ENCODE measurements at regions not wholly inside any gene's neighbourhood (a gene's known extent, or its start where the extent isn't known, plus 50 kb on each side); places are given as distances from the start of the nearest gene placed in this dataset.
A peak's percentile ranks its signal among the peaks of the same experiment; 100 is the strongest.

DNA sequence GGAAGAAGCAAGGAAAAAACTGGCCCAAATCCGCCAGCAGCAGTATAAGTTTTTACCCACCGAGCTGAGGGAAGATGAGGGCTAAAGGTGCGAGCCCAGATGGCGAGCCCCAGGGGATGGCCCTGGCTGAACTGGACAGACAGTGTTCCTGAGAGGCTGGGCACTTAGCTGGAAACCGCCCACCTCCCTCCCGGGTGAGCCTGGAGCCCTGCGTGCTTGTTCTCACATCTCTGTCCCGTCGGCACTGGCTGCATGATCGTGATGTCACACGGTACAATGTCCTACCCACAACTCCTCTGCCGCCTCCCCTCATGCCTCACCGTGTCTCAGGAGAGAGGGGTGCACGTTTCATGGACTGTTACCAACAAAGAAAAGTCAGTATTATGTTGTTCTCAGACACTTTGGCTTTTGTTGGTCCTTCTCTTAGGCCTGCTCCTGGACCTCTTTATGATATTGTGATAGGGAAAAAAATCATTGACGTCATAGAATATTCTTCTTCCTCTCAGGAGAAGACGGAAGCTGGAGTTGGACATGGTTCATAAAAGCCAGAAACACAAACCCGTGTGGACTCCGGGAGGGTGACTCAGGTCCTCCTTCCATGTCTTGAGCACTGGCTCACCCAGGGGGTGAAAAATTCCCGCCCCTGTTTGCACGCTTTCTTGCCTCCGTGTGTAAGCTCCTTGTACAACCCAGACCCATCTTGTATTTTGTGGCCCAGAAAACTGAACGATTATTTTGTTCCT is 201.8 kb upstream of the TPM1 start:
- DNase-seq (ENCODE audit: low spot score), result peak; percentile 50

DNA sequence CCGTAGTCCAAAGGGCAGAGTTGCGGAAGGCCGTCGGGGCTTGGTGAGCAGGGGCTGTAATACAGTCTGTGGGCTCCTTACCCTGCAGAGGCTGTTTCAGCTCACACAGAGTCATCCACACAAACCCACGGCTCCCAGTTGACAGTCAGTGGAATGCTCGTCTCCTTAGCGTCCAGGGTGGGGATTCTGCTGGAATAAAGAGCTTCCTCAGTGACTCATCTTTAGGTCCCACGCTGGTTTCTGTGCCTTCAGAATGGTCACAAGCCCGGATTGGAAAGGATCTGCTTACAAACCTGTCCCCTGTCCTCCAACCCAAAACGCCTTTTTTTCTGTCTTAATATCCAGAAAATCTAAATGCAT is 201.3 kb upstream of the TPM1 start:
- no peak for DNase-seq (ENCODE audit: low spot score)

DNA sequence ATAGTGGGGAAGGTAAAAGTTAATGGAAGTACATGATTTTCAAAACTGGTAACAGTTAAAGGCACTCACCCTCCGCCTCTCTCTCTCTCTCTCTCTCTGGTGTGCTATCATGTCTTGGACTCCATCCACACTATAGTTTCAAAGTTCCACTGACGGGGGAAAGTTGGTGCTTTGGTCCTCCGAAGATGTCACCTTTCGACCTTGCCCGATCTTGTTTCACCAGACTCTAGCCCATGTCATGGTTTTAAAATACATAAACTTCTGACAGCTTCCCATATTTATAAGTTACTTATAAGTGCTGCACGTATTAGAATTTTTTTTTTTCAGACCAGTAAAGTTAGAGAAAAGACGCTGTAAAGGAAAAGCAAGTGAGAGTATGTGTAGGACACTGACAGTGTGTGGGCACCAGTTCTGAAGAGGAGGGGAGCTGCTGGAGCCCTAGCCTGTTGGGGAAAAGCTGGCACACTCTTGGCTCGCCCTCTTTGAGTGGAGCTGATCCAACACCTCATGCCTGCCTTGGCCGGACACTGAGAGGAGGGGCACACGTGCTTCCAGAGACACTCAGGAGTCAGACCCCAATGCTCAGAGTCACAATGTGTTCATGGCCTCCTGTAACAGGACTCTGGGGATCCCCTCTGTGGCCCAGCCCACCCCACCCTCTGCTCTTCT is 200.5 kb upstream of the TPM1 start:
- peak; percentile 37 for DNase-seq (ENCODE audit: low spot score)

DNA sequence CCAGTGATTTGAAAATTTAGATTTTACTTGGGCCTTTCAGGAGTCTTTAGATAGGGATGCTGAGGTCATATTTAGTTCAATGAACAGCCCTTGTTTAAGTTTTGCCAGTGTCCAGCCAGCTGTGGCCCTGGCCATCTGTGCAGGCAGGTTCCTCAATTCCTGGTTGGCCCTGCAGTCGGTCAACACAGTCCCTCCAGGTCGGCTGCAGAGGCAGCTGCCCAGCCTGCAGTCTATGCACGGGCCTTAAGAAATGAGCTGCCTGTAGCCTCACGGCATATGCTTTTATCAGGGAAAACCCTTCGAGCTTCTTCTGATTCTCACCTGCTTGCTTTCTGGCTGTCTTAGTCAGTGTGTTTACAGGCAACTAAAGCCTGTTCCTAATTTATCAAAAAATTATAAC is 199.2 kb upstream of the TPM1 start:
- DNase-seq (ENCODE audit: low spot score), result peak; percentile 52

DNA sequence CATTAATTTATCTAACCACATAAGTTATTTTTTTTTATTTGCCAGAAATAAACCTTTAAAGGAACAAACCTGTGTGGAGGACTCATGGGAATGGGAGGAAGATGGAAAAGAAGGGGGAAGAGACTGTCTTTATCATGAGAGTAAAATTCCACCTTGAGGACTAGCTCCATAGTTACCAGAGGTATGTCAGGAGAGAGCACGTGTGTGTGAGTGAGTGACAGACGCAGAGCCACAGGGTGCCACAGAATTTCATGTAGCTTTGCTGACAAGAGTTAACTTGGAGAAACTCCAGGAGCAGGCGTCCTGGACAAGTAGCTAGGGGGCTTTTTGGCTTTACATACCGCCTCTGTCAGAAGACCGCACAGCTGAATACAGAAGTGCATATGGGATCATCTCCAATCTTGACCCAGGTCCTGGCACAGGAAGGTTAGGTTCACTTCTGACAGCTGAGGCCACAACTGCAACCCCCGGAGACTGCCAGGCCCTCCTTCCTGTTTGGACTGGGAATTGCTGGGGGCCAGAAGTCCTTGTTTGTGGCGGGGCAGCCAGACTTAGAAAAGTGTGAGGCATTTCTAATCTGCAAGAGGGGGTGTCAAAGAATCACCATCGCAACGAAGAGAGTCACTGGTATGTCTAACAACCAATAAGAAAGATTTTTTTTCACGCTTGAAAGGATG is 197.8 kb upstream of the TPM1 start:
- DNase-seq (ENCODE audit: low spot score), result peak; percentile 49

DNA sequence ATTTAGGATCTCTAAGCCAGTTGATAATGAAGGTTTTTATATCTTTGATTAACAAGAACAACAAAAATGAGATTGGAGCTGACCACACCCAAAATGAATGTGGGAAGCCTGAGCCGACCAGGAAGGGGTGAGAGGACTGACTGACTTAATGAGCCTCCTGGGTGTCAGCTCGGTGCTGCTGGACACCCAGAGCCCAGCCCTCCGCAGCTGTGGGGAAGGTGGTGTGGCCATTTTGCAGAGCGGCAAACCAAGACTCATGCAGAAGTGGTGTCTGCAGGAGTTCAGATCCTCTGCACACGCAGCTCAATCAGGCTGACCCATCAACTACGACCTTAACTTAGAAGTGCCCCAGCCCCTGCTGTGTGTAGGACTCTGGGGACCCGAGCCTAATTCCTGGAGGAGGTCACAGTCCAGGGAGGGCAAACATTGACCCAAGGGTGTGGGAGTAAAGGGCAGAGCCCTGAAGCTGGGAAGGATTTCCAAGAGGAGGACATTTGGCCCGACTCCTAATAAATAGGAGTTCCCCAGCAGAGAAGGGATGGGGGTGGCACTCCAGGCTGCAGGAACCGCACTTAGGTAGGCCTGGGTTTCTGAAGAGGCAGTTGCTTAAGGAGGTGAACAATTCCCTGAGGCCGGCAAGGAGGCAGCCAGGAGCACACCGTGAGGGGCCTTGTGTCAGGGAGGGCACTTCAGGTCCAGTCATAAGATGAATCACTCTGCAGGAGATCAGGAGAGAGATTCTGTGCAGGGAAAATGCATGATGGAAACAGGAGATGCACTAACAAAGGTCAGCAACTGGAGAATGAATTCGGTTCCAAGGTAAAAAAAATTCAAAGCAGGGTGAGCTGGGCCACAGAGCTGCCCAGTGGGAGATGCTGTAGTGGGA is 197.1 kb upstream of the TPM1 start:
- peak; percentile 63 for DNase-seq (ENCODE audit: low spot score)

DNA sequence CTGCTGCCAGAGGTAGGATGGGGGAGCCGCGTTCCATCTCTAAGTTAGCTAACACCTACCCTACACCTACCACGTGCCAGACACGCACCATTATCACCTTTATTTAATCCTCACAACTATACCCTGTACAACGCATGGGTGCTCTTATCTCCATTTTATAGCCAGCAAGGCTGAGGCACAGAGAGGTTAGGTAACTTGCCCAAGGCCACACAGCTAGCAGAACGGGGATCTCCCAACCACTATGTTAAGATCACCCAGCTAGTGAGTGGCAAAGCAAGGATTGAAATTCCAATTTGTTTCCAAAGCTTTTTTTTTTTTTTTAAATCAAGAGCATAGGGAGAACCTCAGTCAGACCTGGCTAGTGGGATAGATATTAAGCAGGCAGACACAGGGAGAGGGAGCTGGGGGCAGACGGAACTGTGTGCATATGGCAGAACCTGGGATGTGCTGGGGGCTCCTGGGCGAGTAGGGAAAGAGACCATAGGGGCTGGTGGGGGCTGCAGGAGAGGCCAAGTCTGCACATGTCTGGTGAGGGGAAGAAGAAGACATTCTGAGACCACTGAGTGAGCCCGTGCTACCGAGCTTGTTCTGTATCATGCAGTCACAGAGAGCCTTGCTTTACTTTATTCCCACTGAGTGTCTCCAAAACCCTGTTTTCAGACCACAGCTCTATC is 196.3 kb upstream of the TPM1 start:
- peak; percentile 33 for DNase-seq (ENCODE audit: low spot score)

DNA sequence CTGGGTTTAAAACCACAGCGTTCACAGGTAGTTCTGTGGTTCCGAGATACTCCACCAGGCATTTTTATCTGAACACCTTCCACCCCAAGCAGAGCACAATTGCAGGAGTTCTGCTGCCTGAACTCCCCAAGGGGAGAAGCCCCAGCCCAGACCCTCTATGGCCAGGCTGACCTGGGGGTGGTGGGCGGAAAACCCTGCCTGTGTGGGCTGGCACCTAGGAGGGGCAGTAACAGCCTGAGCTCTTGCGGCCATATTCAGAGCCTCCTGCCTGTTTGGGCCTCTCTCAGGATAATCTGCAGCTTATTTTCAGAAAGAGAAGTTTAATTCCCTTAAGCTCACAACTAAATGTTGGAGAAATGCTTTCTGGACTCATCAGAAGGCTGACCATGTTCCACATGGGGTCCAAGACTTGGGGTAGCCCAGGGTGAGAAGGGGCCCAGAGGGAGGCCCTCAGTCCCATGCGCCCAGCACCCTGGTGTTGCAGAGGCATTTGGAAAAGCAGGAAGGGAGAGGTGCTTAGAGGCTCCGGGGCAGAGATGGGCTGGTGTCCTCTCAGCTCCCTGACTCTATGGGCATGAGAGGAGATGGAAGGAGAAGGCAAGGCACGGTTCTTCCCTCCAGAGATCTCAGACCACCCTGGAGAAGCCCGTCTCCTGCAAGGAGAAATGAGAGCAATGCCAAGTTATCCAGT is 195.6 kb upstream of the TPM1 start:
- DNase-seq (ENCODE audit: low spot score), result peak; percentile 58

DNA sequence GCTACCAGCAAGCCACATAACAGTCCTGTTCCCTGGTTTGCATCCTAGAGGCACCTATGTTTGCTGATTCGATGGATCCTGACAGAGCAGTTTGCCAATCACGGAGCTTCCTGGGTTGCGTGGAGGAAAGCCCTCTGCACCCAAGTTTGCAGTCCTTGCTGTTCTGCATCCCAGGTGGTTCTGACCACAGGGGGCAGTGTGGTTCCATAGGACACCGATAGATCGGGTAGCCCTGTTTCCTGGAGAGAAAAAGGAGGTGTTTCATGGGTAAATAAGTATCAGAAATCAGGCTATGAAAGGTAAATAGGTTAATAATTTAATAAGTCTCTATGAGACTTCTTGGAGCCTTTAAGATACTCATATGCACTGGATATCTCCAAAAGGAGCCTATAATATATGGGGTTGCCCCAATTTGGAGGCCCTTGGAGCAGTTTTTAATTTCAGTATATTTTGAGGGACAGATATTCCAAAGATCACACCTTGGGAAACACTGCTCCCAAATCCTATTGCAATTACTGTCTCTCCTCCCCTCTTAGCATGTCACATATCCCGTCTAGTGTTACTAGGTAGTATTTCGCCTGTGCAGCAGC is 194.6 kb upstream of the TPM1 start:
- peak; percentile 70 for DNase-seq (ENCODE audit: low spot score)

DNA sequence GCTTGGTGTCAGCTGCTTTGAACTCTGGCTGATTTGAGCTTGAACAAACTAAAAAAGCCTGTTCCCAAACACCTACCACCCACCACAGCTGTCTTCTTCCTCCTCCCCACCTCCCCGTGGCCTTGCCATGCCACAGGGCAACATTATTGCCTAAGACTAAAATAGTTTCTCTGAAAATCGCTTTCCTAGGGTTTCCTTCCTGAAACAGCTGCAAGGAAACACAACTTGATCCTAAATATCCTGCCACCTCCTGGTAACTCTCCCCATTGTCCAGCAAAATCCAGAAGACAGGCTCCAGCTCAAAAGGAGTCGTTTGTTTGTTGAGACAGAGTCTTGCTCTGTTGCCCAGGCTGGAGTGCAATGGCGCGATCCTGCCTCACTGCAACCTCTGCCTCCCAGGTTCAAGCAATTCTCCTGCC is 193.9 kb upstream of the TPM1 start:
- peak; percentile 55 for DNase-seq (ENCODE audit: low spot score)

DNA sequence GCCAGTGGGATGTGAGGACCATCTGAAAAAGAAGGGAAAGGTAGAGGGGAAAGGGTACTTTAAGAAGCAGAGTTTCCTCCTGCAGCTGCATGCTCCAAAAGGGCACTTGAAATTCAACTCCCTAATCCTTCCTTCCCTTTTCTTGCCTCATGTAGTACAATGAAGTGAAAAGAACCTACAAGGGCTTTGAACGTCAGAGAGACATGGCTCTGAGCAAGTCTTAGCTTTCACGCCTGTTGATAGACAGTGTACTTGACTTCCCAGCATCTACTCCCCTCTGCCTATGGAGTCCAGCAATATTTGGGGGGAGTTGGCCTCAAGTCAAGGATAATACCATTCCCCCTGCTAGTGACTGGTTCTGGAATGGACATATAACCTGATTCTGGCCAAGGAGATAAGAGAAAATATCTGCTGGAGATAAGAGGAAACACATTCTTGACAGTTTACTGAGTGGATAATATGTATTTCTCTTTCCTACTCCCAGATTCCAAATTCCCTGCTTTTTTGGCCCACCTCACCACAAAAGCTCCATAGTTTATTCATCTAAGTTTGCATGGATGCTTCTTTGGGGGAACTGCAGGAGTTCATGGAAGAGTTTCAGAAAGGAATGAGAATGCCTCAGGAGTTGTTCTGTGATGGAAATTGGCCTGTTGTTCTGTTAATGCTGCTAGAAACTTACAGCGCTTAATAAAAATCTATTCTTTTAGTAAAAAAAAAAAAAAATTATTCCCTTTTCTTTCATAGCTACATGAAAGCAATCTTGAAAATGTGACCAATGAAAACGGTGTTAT is 193.0 kb upstream of the TPM1 start:
- DNase-seq (ENCODE audit: low spot score), result peak; percentile 36

DNA sequence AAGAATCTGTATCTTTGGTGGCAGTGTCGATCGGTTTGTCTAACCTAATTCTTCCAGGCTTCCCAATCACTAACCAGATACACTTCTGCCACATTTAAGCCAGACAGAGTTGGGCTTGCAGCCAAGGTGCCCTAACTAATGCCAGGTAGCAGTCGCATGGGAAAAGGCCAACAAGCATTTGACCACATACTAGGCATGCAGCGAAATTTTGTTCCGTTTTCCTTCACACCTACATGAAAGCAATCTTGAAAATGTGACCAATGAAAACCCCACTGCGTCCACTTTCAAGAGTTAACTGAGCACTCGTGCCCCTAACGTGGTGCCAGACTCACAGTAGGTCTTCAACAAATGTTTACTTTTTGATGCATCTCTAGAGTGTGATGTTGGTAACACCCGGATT is 192.2 kb upstream of the TPM1 start:
- DNase-seq (ENCODE audit: low spot score), result peak; percentile 26

DNA sequence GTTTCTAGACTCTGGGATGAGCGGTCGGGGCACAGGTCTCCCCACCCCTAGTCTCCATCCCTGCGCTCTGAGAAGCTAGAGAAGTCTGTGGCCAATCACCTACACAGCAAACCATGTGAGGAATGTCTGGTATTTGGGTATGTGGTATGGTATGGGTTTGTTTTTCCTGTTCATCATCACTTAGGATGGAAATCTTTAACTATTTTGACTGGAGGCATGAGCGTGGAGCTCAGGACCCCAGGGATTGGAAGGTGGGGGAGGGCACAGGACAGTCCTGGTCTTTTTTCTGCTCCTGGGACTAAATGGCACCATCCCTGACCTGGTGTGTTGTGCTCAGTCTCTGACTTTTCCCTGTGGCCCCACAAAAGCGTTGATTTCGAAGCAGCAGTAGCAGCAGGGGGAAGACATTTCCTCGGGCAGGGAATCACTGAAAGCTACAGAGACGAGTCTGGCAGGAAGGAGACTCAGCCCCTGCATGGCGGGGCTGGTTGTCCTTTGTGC is 191.7 kb upstream of the TPM1 start:
- DNase-seq (ENCODE audit: low spot score), result peak; percentile 47

DNA sequence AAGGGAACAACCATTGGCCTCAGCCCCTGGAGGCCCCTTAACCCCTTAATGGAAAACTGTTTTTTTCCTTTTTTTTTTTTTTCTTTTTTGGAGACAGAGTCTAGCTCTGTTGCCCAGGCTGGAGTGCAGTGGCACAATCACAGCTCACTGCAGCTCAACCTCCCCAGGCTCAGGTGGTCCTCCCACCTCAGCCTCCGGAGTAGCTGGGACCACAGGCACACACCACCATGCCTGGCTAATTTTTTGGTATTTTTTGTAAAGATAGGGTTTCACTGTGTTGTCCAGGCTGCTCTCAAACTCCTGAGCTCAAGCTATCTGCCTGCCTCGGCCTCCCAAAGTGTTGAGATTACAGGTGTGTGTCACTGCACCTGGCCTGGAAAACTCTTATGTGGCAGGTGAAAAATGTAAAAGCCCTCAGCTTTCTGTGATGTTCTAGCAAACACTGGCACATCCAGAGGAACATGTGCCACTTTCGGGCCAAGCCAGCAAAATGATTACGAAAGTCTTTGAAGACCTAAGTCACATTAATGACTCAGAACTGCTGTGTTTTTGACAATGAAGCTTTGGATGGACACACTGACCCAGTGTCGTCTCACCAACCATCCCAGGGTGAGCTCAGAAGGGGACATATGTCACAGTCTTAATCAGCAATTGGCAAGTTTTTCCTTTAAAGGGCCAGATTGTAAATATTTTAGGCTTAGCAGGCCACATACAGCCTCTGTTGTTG is 189.3 kb upstream of the TPM1 start:
- DNase-seq (ENCODE audit: low spot score), result no peak

DNA sequence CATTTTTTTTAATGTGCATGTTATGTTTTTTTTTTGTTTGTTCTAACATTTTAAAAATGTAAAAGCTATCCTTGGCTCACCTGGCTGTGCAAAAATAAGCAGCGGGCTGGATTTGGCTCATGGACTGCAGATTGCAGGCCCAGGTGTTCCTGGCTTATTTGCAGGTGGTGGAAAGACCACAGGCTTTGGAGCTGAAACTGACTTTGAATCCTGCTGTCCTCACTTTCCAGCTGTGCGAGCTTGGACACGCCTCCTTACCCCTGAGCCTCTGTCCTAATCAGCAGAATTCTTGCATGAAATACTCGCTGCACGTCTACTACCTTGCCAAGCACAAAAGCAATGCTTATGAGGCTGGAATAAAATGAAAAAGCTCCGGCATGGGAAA is 188.7 kb upstream of the TPM1 start:
- peak; percentile 47 for DNase-seq (ENCODE audit: low spot score)

DNA sequence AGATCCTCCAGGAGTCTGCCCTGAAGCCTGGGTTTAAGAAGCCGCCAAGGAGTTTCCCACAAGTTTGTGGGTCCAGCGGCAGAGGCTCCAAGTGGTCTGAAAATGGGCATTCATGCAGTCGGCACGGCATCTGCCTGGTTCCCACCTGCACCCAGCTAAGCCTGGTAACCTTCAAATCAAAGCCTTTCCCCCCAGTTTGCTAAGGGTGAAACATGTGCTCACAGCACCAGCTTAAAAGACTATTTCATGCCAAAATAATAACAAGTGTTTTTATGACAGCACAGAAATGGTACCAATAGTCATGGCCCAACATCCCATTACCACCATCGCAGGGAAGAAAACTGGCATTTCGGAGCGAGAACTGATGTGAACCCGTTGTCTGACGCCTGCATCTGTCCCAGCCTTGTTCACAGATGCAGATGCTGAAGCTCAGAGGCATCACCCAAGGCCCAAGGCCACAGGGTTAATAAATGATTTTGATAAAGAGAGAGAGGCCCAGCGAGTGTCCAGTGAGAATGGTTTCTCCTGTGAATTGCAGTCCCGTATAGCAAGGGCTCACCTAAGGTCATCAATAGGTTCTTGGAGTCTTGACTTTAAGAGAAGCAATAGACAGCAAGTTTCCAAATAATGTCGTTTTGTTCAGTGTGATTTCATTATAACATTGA is 188.0 kb upstream of the TPM1 start:
- DNase-seq (ENCODE audit: low spot score), result peak; percentile 37

DNA sequence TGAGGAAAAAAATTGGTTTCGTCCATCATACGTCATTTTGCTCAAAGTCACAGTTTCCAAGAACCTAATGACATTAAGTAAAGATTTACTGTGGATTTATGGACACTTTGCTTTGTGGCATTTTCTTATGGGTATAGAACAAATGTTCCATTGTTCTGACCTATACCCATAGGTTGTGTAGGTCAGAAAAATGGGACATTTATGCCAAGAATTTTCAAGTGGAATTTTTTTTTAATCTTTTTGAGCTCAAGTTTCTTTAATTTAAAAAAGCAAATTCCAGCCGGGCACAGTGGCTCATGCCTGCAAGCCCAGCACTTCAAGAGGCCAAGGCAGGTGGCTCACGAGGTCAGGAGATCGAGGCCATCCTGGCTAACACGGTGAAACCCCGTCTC is 187.5 kb upstream of the TPM1 start:
- no peak for DNase-seq (ENCODE audit: low spot score)

DNA sequence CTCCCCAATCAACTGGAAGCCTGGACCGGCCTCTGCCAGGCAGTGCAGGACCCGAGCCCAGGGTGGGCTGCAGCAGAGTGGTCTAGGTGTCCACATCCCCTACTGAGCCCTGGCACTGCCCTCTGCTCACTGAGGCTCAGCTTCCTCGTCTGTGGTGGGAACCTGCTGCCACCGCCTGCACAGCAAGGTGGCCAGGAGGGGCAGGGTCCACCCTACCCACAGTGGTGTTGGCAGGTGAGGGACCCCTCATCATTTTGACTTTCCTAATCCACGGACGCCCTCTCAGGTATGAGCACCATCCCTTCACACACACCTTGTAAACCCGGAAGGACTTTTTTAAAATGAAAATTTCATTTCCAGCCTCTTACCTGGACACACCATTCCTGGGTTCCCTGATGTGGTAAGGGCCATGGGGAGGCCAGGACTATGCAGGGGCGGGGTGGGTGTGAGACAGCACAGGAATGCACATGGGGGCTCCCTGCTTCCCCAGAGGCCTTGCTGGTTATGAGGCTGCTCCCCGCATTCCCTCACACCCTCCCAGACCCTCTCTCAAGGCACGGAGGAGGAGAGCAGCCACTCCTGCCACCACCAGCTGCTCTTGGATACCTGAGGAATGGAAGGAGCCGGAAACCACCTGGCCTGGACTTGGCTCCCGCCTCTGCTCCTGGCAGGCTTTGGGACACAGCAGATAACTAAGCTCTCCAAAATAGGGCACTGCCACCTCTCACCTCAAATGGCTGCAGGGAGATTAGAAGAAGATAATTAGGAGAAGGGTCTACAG is 185.9 kb upstream of the TPM1 start:
- DNase-seq (ENCODE audit: low spot score), result peak; percentile 30
